Sigmoid colon (tissue), 6 donors: ENCODE measurements at regions not wholly inside any gene's neighbourhood (a gene's known extent, or its start where the extent isn't known, plus 50 kb on each side); places are given as distances from the start of the nearest gene placed in this dataset.

Experiments used
- DNase-seq: peaks from one replicate; pipeline ENCODE4 v3.0.0-alpha.2; 2019
- H3K27ac ChIP-seq, 4 donors: fragments of 200-600 bp; sonication (generic); one replicate each; pipeline ENCODE4 v1.5.1; 2016 to 2019; ENCODE audit warnings: mild to moderate bottlenecking in 1 of 4
- H3K27me3 ChIP-seq, 3 donors: fragments of 200-600 bp; sonication (generic); one replicate each; pipeline ENCODE4 v1.5.1; 2019; ENCODE audit warnings: mild to moderate bottlenecking in 1 of 3
- H3K36me3 ChIP-seq, 4 donors: fragments of 200-600 bp; sonication (generic); one replicate each; pipeline ENCODE4 v1.5.1; 2016 to 2019
- H3K4me1 ChIP-seq, 4 donors: fragments of 200-600 bp; sonication (generic); one replicate each; pipeline ENCODE4 v1.5.1; 2017 to 2019
- H3K4me3 ChIP-seq, 4 donors: fragments of 200-600 bp; sonication (generic); one replicate each; pipeline ENCODE4 v1.5.1; 2017 to 2019; ENCODE audit warnings: mild to moderate bottlenecking in 2 of 4, moderate library complexity in 1 of 4
- H3K9me3 ChIP-seq, 4 donors: fragments of 200-600 bp in 3 of 4; sonication (generic) in 3 of 4; one replicate each; pipeline versions ENCODE4 v1.5.1 to v1.6.1; 2013 to 2019
- CTCF ChIP-seq, 4 experiments: fragments of 450-650 bp in 3 of 4; fragments of 200-600 bp in 1 of 4; IDR thresholded peaks; one replicate each; pipeline ENCODE4 v1.5.1; 2016 to 2019; ENCODE audit warnings: antibody characterized with exemption in 4 of 4, mild to moderate bottlenecking in 3 of 4, moderate library complexity in 2 of 4
- EP300 ChIP-seq, 4 donors: sonication (generic); formaldehyde crosslinking; IDR thresholded peaks; one replicate each; pipeline ENCODE4 v1.6.1; 2017; ENCODE audit warnings: antibody characterized with exemption in 4 of 4
- POLR2A ChIP-seq, 2 donors: fragments of 450-650 bp; IDR thresholded peaks; one replicate each; pipeline ENCODE4 v1.6.1; 2016; ENCODE audit warnings: antibody characterized with exemption in 2 of 2, mild to moderate bottlenecking in 2 of 2, moderate library complexity in 2 of 2
- POLR2AphosphoS5 ChIP-seq, 4 donors: sonication (generic); formaldehyde crosslinking; IDR thresholded peaks; one replicate each; pipeline ENCODE4 v1.6.1; 2017; ENCODE audit warnings: antibody characterized with exemption in 4 of 4
- WGBS, 2 donors: extraction: QIAGEN DNeasy Blood & Tissue Kit; methylation state at CpG; one replicate each; pipeline ENCODE4 v1.1.7; 2013; 5-methylcytosine and 5-hydroxymethylcytosine counted together
- intact Hi-C: fragments of 100-400 bp; cut with DNase I; formaldehyde crosslinking; loops from one replicate; pipeline ENCODE4 v1.15.1; 2023
- donor health status: healthy with polysubstance abuse.
- donor health status: healthy.

GRCh38 chr3:18149935-18150334 is 275.2 kb downstream of the SATB1 start:
- Histone ChIP-seq H3K27ac (no peak overlapping the region), H3K27me3 (no peaks in the 10 kb centered on the region), H3K4me1 (no peaks in the 10 kb centered on the region), H3K9me3 (no peaks in the 10 kb centered on the region), H3K36me3 (no peaks in the 10 kb centered on the region), H3K4me3 (no peak overlapping the region)
- DNase-seq, result no peak
- intact Hi-C loops, result no loop called here
- TF ChIP-seq POLR2A (IDR thresholded peaks at IDR 0.05), result no peak
- no peak for TF ChIP-seq CTCF (IDR thresholded peaks at IDR 0.05)
- TF ChIP-seq EP300 (IDR thresholded peaks at IDR 0.05), result no peak
- TF ChIP-seq POLR2AphosphoS5 (IDR thresholded peaks at IDR 0.05), result no peak
- 86 to 88% methylated on average over 4 of the region's 4 CpGs for WGBS, 2 donors

GRCh38 chr3:18149386-18149785 is 275.8 kb downstream of the SATB1 start:
- Histone ChIP-seq H3K27ac (no peak overlapping the region), H3K36me3 (no peaks in the 10 kb centered on the region), H3K27me3 (no peaks in the 10 kb centered on the region), H3K4me1 (no peaks in the 10 kb centered on the region), H3K4me3 (no peak overlapping the region), H3K9me3 (no peaks in the 10 kb centered on the region)
- 83 to 88% methylated on average over 2 of the region's 2 CpGs for whole genome bisulfite sequencing, 2 donors
- no peak for DNase-seq
- TF ChIP-seq POLR2AphosphoS5 (IDR thresholded peaks at IDR 0.05), result no peak
- TF ChIP-seq POLR2A (IDR thresholded peaks at IDR 0.05), result no peak
- no peak for TF ChIP-seq CTCF (IDR thresholded peaks at IDR 0.05)
- TF ChIP-seq EP300 (IDR thresholded peaks at IDR 0.05), result no peak
- intact Hi-C loops, result no loop called here

- no peak overlapping the region for H3K27ac ChIP-seq
- TF ChIP-seq POLR2AphosphoS5 (IDR thresholded peaks at IDR 0.05) (no peak), CTCF (IDR thresholded peaks at IDR 0.05) (no peak), POLR2A (IDR thresholded peaks at IDR 0.05) (no peak)
- H3K36me3 ChIP-seq, result no peaks in the 10 kb centered on the region
- intact Hi-C loops, result no loop called here
- H3K27me3 ChIP-seq, result no peaks in the 10 kb centered on the region
- H3K4me3 ChIP-seq, result no peak overlapping the region
- H3K9me3 ChIP-seq, result no peaks in the 10 kb centered on the region
- H3K4me1 ChIP-seq, result no peaks in the 10 kb centered on the region
- no peak for DNase-seq
Observed at GRCh38 chr3:18144571-18144970, 280.6 kb downstream of the SATB1 start.

- WGBS, 2 donors, result 82 to 83% methylated on average over 6 of the region's 6 CpGs
- no peak for TF ChIP-seq EP300 (IDR thresholded peaks at IDR 0.05)
- no peak for TF ChIP-seq POLR2AphosphoS5 (IDR thresholded peaks at IDR 0.05)
- TF ChIP-seq POLR2A (IDR thresholded peaks at IDR 0.05), result no peak
- no peak for TF ChIP-seq CTCF (IDR thresholded peaks at IDR 0.05)
Observed at GRCh38 chr3:18143258-18143780, 281.8 kb downstream of the SATB1 start.

GRCh38 chr3:18137958-18138357 is 287.2 kb downstream of the SATB1 start:
- intact Hi-C loops, result no loop called here
- no peaks in the 10 kb centered on the region for H3K27me3 ChIP-seq
- H3K27ac ChIP-seq, result no peak overlapping the region
- TF ChIP-seq POLR2AphosphoS5 (IDR thresholded peaks at IDR 0.05) (no peak), CTCF (IDR thresholded peaks at IDR 0.05) (no peak), EP300 (IDR thresholded peaks at IDR 0.05) (no peak), POLR2A (IDR thresholded peaks at IDR 0.05) (no peak)
- H3K4me3 ChIP-seq, result no peak overlapping the region
- no peak for DNase-seq
- no peaks in the 10 kb centered on the region for H3K4me1 ChIP-seq
- H3K36me3 ChIP-seq, result no peaks in the 10 kb centered on the region
- WGBS, 2 donors, result 84 to 87% methylated on average over 2 of the region's 2 CpGs
- no peaks in the 10 kb centered on the region for H3K9me3 ChIP-seq

More at GRCh38 chr3:18143258-18143780, 281.8 kb downstream of the SATB1 start:
- Histone ChIP-seq H3K9me3 (no peaks in the 10 kb centered on the region), H3K27me3 (no peaks in the 10 kb centered on the region), H3K36me3 (no peaks in the 10 kb centered on the region), H3K4me3 (no peak overlapping the region), H3K4me1 (no peaks in the 10 kb centered on the region), H3K27ac (no peak overlapping the region)
- intact Hi-C loops, result no loop called here
- DNase-seq, result no peak
